ENCODE measurements at regions not wholly inside any gene's neighbourhood (a gene's known extent, or its start where the extent isn't known, plus 50 kb on each side); places are given as distances from the start of the nearest gene placed in this dataset.

GRCh38 chr14:97350894-97351731 is 553.9 kb downstream of the VRK1 start:
- no peak for DNase-seq (ENCODE audit: low spot score)

GRCh38 chr14:97353102-97353501 is 555.9 kb downstream of the VRK1 start:
- no peak for DNase-seq (ENCODE audit: low spot score)

GRCh38 chr14:97354119-97354722 is 557.0 kb downstream of the VRK1 start:
- no peak for DNase-seq (ENCODE audit: low spot score)

GRCh38 chr14:97359341-97359740 is 562.2 kb downstream of the VRK1 start:
- no peak for DNase-seq (ENCODE audit: low spot score)

GRCh38 chr14:97361181-97361580 is 564.0 kb downstream of the VRK1 start:
- DNase-seq (ENCODE audit: low spot score): no peak

- DNase-seq (ENCODE audit: low spot score): no peak
These were observed 564.8 kb downstream of the VRK1 start for GRCh38 chr14:97361958-97362357.

- no peak for DNase-seq (ENCODE audit: low spot score)
These were observed 569.2 kb downstream of the VRK1 start for GRCh38 chr14:97366400-97366799.

GRCh38 chr14:97367278-97367677 is 570.1 kb downstream of the VRK1 start:
- DNase-seq (ENCODE audit: low spot score): no peak

GRCh38 chr14:97368049-97368448 is 570.9 kb downstream of the VRK1 start:
- no peak for DNase-seq (ENCODE audit: low spot score)

- no peak for DNase-seq (ENCODE audit: low spot score)
These were observed 571.9 kb downstream of the VRK1 start for GRCh38 chr14:97368900-97369564.

- DNase-seq (ENCODE audit: low spot score): no peak
These were observed 572.7 kb downstream of the VRK1 start for GRCh38 chr14:97369901-97370300.

- no peak for DNase-seq (ENCODE audit: low spot score)
These were observed 579.1 kb downstream of the VRK1 start for GRCh38 chr14:97376310-97376709.

GRCh38 chr14:97377550-97377949 is 580.4 kb downstream of the VRK1 start:
- no peak for DNase-seq (ENCODE audit: low spot score)

GRCh38 chr14:97379091-97379531 is 581.9 kb downstream of the VRK1 start:
- no peak for DNase-seq (ENCODE audit: low spot score)

GRCh38 chr14:97380539-97380941 is 583.4 kb downstream of the VRK1 start:
- no peak for DNase-seq (ENCODE audit: low spot score)

- no peak for DNase-seq (ENCODE audit: low spot score)
These were observed 584.1 kb downstream of the VRK1 start for GRCh38 chr14:97381309-97381708.

- DNase-seq (ENCODE audit: low spot score): no peak
These were observed 585.5 kb downstream of the VRK1 start for GRCh38 chr14:97382616-97383226.

GRCh38 chr14:97385727-97386126 is 588.5 kb downstream of the VRK1 start:
- DNase-seq (ENCODE audit: low spot score): no peak

GRCh38 chr14:97387252-97387874 is 590.2 kb downstream of the VRK1 start:
- DNase-seq (ENCODE audit: low spot score): no peak

- DNase-seq (ENCODE audit: low spot score): no peak
These were observed 591.2 kb downstream of the VRK1 start for GRCh38 chr14:97388408-97388807.

- DNase-seq (ENCODE audit: low spot score): no peak
These were observed 593.0 kb downstream of the VRK1 start for GRCh38 chr14:97390096-97390724.

GRCh38 chr14:97393244-97393643 is 596.1 kb downstream of the VRK1 start:
- DNase-seq (ENCODE audit: low spot score): no peak

Data from AG08396 (cell line).